ENCODE measurements at regions not wholly inside any gene's neighbourhood (a gene's known extent, or its start where the extent isn't known, plus 50 kb on each side); places are given as distances from the start of the nearest gene placed in this dataset.

DNA sequence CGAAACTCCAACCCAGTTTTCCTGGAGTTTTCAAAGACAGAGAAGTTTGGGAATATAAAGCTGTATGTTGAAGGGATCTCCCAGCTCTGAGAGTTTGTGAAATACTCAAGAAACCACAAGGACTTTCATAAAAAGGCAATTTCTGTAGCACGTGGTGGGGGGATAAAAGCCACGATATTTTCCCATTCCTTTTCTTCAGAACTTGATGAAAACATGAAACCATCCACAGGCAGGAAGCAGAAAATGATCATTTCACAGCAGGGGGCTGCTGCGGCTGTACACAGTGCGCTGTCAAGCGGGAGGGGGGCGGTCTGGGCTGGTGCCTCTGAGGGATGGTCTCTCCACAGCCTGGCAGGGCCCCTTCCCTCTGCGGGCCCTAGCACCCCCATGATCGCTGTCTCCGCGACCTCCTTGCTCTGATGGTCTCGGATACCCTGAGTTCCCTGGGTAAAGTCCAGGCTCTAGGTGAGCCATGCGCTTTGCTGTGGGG is 423.2 kb downstream of the MN1 start:
- FAIRE-seq = no peak

DNA sequence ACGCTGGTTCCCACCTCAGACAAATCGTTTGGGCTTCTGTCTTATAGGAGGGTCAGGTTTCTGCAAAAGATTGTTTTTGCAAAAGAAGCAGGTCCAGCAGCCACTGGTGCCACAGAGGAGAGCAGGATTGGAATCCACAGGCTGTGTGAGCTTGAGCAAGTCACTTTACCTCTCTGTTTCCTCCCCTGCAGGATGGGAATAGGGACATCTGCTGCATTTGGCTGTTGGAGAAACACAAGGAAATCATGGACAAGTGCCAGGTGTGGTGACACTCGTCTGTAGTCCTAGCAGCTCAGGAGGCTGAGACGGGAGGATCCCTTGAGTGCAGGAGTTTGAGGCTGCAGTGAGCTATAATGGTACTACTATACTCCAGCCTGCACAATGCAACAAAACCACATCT is 422.6 kb downstream of the MN1 start:
- FAIRE-seq = no peak

DNA sequence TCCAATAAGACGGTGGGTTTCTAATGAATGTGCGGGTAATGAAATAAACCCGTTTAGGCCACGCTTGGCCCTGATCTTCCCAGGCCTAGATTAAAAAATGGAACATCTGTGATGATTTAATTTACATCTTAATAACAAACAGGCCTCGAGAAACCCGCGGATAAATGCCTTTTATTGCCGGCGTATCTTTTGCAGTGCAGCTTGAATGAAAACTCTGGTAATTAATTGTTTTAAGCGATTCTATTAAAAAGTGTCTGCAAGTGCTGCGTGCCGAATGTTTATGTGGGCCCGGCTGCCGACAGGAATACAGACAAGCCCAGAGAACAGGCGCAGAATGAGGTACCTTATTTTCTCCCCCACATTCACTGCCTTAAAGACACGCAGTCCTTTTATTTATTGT is 420.7 kb downstream of the MN1 start:
- FAIRE-seq = no peak

DNA sequence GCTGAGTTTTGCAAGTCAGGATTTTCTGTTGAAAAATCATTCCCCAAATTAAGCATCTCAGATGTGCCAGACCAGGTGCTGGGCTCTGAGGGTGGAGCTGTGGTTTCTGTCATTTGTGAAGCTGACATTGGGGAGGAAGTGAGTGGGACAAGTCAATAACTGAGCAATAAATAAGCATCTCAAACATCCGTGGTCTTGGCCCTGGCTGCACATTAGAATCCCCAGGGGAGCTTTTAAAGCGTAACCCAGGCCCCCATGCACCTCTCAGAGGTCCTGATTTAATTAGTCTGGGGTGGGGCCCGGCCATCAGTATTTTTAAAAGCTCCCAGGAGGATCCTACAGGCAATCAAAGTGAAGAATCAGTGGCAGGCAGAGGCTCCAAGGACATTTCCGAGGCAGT is 420.0 kb downstream of the MN1 start:
- FAIRE-seq = no peak

DNA sequence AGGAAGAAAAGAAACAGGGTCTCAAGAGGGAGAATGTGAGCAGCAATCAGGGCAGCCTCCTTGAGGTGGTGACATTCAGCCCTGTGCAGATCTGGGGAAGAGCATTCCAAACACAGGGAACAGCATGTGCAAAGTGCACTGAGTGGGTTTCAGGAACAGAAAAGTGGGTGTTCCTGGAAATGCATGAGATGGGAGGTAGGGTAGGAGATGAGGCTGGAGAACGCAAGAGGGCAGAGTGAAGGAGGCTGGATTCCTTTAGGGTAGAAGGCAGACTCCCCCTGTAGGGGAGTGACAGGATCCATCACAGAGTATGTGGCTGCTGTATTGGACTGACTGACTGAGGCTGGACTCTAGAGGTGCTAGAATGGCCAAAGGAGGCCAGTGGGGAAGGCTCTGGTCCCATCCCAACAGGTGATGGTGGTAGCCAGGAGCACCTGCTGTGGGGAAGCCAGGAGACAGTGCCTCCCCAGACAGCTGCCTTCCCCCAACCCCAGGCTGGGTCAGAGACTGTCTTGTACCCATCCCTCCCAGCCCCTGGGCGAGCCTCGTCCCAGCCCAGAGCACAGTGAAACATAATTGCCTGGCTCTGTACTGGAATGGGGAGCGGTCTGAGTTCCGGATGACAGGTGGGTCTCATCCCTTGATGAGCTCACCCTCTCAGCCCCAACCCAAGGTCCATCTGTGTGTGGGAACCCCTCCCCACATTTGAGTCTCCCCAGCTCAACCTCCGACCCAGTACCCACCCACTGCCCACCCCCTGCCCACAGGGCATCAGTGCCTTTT is 419.4 kb downstream of the MN1 start:
- FAIRE-seq = no peak

DNA sequence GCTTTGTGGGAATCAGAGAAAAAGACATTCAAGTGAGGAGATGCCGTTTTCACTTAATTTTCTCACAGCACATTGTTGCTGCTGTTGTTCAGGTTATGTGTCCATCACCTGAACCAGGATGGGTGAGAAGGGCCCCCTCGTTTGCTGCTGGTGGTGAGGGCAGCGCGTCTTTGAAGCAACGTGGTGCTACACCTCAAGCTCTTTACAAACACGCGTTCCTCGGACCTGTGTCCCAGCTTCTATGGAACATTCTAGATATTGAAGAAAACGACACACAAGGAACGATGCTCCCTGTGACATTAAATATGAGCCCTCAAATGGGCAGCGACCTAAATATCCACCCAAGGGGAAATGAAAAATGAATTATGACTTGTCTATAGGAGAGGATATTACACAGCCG is 418.6 kb downstream of the MN1 start:
- FAIRE-seq = no peak

DNA sequence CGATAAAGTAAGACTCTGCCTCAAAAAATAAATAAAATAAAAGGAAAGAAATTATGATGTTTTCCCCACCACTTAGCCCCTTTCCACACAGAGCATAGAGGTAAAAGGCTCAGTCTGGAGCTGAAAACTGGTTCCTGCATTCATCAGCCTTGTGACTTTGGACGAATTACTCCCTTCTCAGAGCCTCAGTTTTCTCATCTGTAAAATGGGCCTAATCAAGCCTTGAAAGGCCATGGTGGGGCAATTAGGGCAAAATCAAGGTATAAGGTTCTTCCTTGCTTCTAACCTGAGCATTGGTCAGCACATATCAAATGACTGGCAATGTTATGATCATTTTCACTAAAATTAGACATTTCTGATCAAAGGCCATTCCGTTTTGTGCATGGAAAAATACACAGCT is 417.7 kb downstream of the MN1 start:
- FAIRE-seq = no peak

DNA sequence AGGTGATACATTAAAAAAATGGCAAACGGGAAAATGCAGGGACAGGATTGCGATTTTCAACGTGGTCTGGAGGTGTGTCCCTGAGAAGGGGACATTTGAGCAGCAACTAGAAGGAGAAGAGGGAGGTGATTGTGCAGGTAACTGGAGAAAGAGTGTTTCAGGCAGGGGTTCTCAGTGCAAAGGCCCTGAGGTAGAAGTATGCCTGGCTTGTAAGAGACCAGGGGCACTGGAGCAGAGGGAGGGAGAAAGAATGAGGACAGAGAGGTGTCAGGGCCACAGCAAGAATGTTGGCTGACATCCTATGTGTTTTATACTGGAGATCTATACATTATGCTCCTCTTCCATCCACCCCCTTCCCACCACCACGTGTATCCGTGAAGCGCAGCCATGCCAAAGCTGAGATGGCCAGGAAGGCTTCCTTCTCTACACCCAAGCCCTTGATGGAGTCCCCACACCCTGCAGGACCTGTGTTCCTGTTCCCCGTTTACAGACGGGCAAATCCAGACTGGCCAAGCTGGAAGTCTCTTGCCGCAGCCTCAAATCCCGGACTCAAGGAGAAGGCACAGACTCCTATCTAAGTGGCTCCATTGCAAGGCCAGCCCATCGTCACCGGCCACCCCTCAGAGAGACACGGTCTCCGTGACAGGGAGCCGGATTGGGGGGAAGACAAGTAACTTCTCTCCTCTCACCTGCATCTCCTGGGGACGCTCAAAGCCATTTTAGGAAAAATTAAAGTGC is 416.1 kb downstream of the MN1 start:
- no peak for FAIRE-seq

DNA sequence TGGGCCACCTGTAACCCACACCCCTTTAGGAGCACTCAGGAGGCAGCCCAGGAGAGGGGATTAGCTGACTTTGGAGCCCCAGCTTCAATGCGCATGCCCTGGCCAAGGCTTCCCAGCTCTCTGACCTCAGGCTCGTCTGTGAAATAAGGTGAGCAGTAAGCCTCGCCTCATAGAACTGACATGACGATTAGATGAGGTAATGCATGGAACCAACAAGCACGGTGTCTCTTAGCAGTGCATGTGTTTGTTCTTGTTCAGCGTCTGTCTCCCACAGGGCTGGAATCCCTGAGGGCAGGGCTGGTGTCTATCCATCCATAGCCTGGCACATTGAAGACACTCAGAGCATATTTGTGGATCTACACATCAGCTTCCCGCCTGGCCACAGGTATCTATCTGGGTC is 415.4 kb downstream of the MN1 start:
- FAIRE-seq = no peak

DNA sequence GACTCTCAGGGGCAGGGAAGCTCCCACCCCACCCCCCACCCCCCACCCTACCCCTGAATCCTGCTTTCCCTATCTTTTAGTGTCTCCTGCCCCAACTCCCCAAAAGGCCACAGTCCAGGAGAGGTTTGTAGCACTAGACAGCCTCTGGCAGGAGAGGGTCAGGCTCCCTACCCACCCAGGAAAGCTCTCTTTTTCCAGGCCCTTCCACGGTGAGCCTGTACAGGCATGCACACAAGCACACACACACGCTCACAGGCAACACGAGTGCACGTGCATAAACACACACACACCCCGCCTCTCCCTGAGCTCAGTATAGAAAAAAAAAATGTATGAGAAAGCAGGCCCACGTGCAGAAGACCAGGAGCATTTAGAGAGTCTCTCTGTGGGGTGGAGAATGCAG is 414.0 kb downstream of the MN1 start:
- FAIRE-seq = no peak

DNA sequence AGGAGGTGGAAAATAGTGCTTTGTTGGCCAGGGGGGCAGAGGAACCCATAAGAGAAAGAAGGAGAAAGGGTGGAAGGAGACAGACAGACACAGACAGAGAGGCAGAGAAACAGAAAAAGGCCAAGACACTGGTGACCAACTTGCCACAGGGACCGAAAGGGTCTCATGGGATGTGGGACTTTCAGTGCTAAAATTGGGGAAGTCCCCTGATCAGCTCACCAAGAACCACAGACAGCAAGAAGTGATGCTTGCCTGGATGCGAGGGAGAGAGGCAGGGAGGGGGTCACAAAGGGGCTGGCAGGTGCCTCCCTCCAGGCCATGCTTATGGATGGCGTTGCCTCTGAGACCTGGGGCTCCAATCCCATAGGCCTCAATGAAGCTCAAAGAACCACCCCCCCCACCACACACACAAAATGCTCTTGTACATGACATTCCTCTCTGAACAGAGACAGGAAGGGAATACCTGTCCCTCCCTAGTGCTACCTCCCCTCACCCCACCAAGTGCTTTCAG is 413.4 kb downstream of the MN1 start:
- FAIRE-seq = no peak

DNA sequence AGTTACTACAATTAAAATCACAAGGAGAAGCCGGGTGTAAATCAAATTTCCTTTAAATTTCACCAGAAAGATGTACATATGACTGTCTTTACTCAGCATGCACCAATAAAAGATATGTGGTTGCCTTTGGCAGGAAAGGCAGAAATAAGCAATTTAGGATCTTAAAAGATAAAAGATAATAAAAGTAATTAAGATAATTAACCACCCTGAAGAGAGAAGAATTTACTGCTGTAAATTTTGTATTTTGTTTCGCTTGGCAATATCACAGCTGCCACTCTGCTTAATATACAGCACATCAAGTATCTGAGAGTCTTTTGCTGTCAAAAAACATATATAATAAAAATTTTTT is 411.9 kb downstream of the MN1 start:
- FAIRE-seq = no peak

DNA sequence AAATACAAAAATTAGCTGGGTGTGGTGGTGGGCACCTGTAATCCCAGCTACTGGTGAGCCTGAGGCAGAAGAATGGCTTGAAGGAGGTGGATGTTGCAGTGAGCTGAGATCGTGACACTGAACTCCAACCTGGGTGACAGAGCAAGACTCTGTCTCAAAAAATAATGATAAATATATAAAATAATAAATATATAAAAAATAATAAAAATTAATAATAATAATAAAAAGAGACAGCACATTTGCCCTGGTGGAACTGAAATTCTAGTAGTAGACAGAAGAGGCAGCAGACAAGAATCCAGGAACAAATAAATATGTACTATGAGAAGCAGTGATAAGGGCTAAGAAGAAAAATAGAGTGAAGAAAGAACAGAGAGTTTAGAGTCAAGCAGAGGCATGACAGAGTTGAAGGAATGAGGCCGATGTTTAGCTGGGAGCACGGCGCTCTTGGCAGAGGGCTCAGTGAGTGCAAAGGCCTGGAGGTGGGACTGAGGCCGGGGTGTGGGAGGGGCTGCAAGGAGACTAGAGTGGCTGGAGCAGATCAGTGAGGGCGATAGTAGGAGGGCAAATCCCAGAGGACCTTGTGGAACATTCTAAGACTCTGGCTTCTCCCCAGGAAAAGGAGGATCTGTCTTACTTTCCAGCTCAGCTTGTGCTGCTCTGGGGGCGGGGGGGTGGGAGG is 410.3 kb downstream of the MN1 start:
- no peak for FAIRE-seq

DNA sequence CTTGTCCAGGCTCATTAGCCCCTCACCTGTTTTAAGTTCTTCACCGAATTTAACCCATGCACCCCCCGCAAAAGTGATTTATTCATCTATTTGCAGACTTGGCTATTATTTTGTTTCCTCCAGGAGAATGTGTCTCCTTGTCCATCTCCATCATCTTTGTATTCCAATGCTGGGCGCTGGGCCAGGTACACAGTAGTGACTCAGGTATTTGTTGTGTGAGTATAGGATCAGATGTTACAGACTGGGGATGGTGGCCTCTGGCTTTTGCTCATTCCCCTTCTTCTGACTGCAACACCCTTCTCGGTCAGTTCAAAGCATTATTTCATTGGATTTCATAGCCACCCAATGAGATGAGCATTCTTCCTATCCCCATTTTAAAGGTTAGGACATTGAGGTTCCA is 408.2 kb downstream of the MN1 start:
- no peak for FAIRE-seq

DNA sequence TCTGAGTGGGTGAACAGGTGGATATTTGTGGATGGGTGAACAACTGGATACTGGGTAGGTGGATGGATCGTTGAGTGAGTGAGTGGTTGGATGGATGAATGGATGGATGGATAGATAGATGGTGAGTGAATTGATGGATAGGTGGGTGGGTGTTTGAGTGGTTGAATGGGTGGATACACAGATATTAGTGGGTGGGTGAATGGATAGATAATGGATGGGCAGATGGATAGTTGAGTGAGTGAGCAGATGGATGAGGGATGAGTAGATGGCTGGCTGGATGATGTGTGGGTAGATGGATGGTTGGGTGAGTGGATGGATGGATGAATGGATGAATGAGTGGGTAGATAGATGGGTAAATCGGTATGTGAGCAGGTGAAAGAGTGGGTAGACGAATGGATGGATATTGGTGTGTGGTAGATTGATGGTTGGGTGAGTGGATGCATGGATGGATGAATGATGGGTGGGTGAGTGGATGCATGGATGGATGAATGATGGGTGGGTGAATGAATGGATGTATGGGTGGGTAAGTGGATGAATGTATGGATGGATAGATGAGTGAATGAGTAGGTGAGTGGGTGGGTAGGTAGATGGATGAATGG is 406.7 kb downstream of the MN1 start:
- no peak for FAIRE-seq

DNA sequence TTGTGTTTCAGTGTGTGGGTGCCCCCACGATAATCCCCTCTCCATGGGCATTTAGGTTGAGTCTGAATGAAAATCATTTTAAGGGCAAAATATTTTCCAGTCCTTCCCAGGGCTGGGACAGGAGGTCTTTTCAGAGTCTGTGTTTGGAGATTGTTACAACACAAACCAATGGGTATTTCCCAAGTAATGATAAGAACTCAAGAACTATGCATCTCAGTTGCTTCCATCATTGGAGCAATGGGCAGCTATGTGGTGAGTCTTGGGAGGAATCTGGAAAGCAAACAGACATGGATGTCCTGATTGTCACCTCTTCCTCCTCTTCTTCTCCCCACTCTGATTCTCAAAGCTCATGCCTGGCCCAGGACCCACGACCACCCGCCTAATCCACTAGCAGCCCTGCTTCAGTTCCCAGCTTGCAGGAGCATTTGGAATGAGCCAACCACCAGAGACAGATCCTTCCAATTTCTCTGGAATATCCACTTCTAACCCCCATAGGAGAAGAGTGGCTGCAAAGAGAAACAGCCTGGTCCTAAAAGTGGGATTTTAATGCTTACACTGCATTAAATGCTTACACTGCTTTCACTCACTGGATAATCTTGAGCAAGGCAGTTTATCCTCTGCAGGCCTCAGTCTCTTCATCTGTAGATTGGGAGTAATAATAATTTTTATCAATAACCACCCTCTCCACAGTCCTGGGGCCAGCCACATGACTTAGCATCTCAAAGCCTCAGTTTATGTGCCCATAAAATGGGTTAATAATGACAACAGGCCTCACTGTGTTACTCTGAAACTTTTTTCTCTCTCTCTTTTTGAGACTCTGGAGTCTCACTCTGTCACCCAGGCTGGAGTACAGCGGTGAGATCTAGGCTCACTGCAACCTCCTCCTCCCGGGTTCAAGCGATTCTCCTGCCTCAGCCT is 404.3 kb downstream of the MN1 start:
- no peak for FAIRE-seq

DNA sequence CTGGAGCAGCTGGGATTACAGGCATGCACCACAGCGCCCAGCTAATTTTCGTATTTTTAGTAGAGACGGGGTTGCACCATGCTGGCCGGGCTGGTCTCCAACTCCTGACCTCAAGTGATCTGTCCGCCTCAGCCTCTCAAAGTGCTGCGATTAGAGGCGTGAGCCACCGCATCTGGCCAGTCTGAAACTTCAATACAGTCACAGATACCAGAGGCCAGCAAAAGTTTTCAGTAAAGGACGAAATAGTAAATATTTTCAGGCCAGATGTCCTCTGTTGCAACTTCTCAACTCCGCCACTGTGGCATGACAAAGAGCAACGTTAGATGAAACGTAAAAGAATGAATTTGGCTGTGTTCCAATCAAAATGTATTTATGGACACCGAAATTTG is 403.6 kb downstream of the MN1 start:
- FAIRE-seq = no peak

DNA sequence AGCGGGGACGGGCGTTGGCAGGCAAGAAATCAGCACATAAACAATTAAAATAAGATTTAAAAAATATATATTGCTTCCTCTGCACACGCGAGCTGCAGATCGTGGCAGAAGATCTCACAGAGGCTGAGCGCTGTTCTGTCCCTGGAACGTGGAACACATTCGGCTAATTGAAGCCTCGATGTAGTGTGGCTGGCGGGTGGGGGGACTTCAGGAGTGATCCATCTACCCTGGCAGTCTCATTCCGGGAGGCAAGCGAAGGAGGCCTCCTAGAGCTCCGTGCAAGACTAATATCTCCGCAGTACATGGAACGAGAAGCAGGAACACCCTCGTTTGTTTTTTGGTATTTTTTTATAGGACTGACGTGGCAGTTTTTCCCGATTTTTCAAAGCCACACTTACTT is 402.4 kb downstream of the MN1 start:
- no peak for FAIRE-seq

DNA sequence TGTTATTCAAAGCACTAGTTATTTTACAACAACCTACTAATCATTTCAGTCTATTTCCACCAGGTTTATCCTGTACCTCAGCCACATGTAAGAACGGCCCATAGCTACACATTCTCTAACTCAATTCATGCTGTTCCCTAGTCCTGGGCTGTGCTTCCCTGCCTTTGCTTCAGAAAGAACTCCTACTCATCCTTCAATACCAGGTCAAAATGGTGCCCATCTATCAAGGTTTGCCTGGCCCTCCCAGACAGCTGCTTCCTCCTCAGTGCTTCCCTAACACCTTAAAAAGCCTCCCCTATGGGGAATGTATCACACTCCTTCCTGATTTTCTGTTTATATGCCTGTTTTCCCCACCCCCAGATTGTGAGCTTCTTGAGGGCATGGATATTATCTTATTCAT is 400.7 kb downstream of the MN1 start:
- FAIRE-seq = no peak

DNA sequence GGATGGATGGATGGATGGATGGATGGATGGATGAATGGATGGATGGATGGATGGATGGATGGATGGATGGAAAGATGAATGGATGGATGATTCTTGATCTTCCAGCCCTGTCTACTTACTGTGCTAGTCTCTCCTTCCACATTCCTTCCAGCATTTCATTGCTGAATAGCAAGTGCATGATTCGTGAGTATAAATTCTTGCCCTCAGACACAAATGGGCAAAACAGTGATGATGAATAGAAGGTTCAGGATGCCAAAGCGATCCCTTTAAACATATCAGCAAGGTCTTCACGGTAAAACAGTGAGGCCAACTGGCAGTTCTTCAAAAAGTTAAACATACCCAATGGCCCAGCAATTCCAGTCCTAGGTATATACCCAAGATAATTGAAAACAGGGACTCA is 400.2 kb downstream of the MN1 start:
- no peak for FAIRE-seq

DNA sequence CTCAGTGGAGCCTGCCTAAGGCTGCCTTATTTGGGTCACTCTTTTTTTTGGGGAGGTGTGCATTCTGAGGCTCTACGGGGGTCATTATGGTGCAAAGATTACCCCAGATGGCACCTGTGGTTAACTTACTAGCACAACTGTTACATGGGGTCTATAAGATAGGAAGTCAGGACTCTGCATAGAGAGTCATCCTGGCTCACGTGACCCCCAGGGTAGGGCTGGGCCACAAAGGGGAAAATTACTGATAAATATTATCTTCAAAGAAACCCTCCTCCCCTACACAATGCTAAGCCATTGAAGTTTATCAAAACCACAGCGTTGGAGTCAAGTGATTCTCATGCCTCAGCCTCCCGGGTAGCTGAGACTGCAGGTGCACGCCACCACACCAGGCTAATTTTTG is 397.1 kb downstream of the MN1 start:
- no peak for FAIRE-seq

DNA sequence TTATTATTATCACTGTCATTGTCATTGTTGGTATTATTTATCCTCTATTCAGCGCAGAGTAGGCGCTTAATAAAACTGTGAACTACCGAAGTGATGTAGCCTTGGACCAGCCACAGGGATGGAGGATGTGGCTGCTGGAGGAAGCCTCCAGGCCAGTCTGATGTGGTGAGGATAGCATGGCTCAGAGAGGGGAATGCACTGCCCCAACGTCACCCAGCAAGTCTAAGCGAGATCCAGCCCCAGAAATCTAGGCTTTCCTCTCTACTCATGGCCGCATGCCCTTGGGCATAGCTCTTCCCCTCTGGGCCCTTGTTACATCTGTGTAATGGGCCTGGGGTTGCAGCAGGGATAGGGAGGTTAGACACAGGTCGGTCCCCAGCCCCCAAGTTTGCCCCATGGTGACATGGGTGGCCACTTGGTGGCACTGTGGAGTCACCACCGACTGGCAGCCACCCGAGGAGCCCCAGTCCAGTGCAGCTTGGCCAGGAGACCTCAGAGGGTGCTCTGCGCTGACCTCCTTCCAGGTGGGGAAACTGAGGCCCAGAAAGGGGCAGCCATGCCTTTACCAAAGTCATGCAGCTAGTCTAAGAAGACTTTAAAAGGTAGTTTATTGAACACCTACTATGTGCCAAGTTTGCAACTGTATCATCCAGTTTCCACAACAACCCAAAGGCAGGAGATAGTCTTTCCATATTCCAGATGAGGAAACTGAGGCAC is 395.7 kb downstream of the MN1 start:
- no peak for FAIRE-seq
